IPS-NIHi7 (cell line): ENCODE measurements at regions not wholly inside any gene's neighbourhood (a gene's known extent, or its start where the extent isn't known, plus 50 kb on each side); places are given as distances from the start of the nearest gene placed in this dataset.

Experiments
- DNase-seq: peaks from one replicate; pipeline ENCODE4 v3.0.0; 2012; ENCODE audit warnings: mixed read lengths; ENCODE audit errors: extremely low spot score

- DNase-seq, result no peak
Observed at GRCh38 chr12:75606956-75607355, 95.5 kb upstream of the KRR1 start.

GRCh38 chr12:75606151-75606550 lies 94.7 kb upstream of the KRR1 start:
- no peak for DNase-seq

GRCh38 chr12:75603475-75603874 lies 92.1 kb upstream of the KRR1 start:
- DNase-seq, result no peak

- DNase-seq, result no peak
Observed at GRCh38 chr12:75602106-75602505, 90.7 kb upstream of the KRR1 start.

- no peak for DNase-seq
Observed at GRCh38 chr12:75600146-75600545, 88.7 kb upstream of the KRR1 start.

GRCh38 chr12:75599061-75599460 lies 87.7 kb upstream of the KRR1 start:
- DNase-seq, result no peak

GRCh38 chr12:75596406-75596805 lies 85.0 kb upstream of the KRR1 start:
- no peak for DNase-seq

- no peak for DNase-seq
Observed at GRCh38 chr12:75592638-75593335, 81.4 kb upstream of the KRR1 start.

GRCh38 chr12:75592086-75592485 lies 80.7 kb upstream of the KRR1 start:
- no peak for DNase-seq

GRCh38 chr12:75591628-75592027 lies 80.2 kb upstream of the KRR1 start:
- no peak for DNase-seq

- DNase-seq, result no peak
Observed at GRCh38 chr12:75589801-75590200, 78.4 kb upstream of the KRR1 start.

GRCh38 chr12:75587340-75588106 lies 76.1 kb upstream of the KRR1 start:
- no peak for DNase-seq

- DNase-seq, result no peak
Observed at GRCh38 chr12:75585330-75585729, 73.9 kb upstream of the KRR1 start.

GRCh38 chr12:75583355-75583754 lies 71.9 kb upstream of the KRR1 start:
- DNase-seq, result no peak

- DNase-seq, result no peak
Observed at GRCh38 chr12:75581515-75581914, 70.1 kb upstream of the KRR1 start.

- DNase-seq, result no peak
Observed at GRCh38 chr12:75579552-75579951, 68.1 kb upstream of the KRR1 start.

GRCh38 chr12:75578546-75578945 lies 67.1 kb upstream of the KRR1 start:
- no peak for DNase-seq

GRCh38 chr12:75577812-75578211 lies 66.4 kb upstream of the KRR1 start:
- no peak for DNase-seq

GRCh38 chr12:75571656-75572205 lies 60.3 kb upstream of the KRR1 start:
- no peak for DNase-seq

- DNase-seq, result no peak
Observed at GRCh38 chr12:75571204-75571603, 59.8 kb upstream of the KRR1 start.

- no peak for DNase-seq
Observed at GRCh38 chr12:75568801-75569200, 57.4 kb upstream of the KRR1 start.

- no peak for DNase-seq
Observed at GRCh38 chr12:75568393-75568792, 57.0 kb upstream of the KRR1 start.

GRCh38 chr12:75565795-75566194 lies 54.4 kb upstream of the KRR1 start:
- DNase-seq, result no peak
